ENCODE measurements at regions not wholly inside any gene's neighbourhood (a gene's known extent, or its start where the extent isn't known, plus 50 kb on each side); places are given as distances from the start of the nearest gene placed in this dataset.
"Not testable (repeated sequence)": the region's sequence is repeated elsewhere in the genome, so short reads cannot be mapped to it uniquely, and the experiment has no call there.

- DNase-seq, result no peak
Measured at GRCh38 chr15:70242951-70243685, 145.4 kb upstream of the TLE3 start.

- DNase-seq, result no peak
Measured at GRCh38 chr15:70241561-70242320, 144.0 kb upstream of the TLE3 start.

- no peak for DNase-seq
Measured at GRCh38 chr15:70240820-70241430, 143.2 kb upstream of the TLE3 start.

GRCh38 chr15:70240082-70240481, 142.4 kb upstream of the TLE3 start:
- DNase-seq, result no peak

GRCh38 chr15:70238917-70239316, 141.2 kb upstream of the TLE3 start:
- DNase-seq, result no peak

- DNase-seq, result no peak
Measured at GRCh38 chr15:70237626-70238025, 139.9 kb upstream of the TLE3 start.

GRCh38 chr15:70236341-70237086, 138.8 kb upstream of the TLE3 start:
- no peak for DNase-seq

- DNase-seq, result no peak
Measured at GRCh38 chr15:70235347-70235746, 137.6 kb upstream of the TLE3 start.

GRCh38 chr15:70234256-70234905, 136.7 kb upstream of the TLE3 start:
- DNase-seq, result no peak

GRCh38 chr15:70231484-70231883, 133.8 kb upstream of the TLE3 start:
- no peak for DNase-seq

GRCh38 chr15:70227918-70228317, 130.2 kb upstream of the TLE3 start:
- not testable (repeated sequence) for DNase-seq

GRCh38 chr15:70227147-70227546, 129.4 kb upstream of the TLE3 start:
- no peak for DNase-seq

GRCh38 chr15:70226337-70226980, 128.7 kb upstream of the TLE3 start:
- no peak for DNase-seq

GRCh38 chr15:70225416-70225815, 127.7 kb upstream of the TLE3 start:
- no peak for DNase-seq

- DNase-seq, result no peak
Measured at GRCh38 chr15:70222606-70223005, 124.9 kb upstream of the TLE3 start.

- DNase-seq, result no peak
Measured at GRCh38 chr15:70220490-70221096, 122.9 kb upstream of the TLE3 start.

- no peak for DNase-seq
Measured at GRCh38 chr15:70219966-70220365, 122.2 kb upstream of the TLE3 start.

- no peak for DNase-seq
Measured at GRCh38 chr15:70219256-70219895, 121.7 kb upstream of the TLE3 start.

GRCh38 chr15:70217226-70218160, 119.8 kb upstream of the TLE3 start:
- DNase-seq, result no peak

GRCh38 chr15:70215951-70216350, 118.2 kb upstream of the TLE3 start:
- no peak for DNase-seq

All from hindlimb muscle (tissue), 1 donor.